ENCODE measurements at regions not wholly inside any gene's neighbourhood (a gene's known extent, or its start where the extent isn't known, plus 50 kb on each side); places are given as distances from the start of the nearest gene placed in this dataset.

DNA sequence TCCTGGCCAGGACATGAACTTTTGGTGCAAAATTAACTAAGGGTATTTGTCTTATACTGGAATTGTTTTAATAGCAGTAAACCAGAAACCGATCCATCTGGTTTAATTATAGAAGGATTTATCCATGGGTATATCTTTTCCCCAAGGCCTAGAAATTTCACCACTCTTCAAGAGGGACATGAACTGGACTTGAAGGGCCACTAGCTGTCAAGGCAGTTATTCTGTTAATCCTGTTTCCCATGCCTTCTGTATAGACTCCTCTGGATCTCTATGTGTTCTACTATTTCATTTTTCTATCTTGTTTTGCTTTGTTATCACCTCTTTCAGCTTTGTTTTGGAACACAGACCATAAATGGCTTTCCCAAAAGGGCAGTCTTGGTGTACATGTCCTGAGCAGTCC is 467.6 kb downstream of the KIF4B start:
- Mint-ChIP-seq H3K27me3 (ENCODE audit: low read depth, unreplicated experiment) (no peaks in the 10 kb centered on the region), H3K36me3 (ENCODE audit: low read depth, unreplicated experiment) (no peaks in the 10 kb centered on the region)
- DNase-seq (ENCODE audit: low read depth) = no peak

DNA sequence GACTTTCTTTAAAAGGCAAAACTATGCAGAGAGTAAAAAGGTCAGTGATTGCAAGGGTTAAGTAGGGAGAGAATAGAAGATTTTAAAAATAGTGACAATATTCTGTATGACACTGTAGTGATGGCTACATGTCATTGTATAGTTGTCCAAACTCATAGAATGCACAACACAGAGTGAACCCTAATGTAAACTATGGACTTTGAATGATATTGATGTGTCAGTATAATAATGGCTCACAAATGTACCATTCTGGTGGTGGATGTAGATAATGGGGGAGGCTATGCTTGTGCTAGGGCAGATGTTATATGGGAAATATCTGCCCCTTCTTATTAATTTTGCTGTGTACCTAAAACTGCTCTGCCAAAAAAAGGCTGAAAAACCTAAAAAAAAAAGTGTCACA is 468.9 kb downstream of the KIF4B start:
- no peak overlapping the region for H3K4me3 Mint-ChIP-seq (ENCODE audit: unreplicated experiment)
- Histone ChIP-seq H3K4me3 (ENCODE audit: insufficient read depth, low read depth, low read length) (no peak overlapping the region), H3K36me3 (ENCODE audit: insufficient read depth, low read length) (no peaks in the 10 kb centered on the region), H3K9ac (ENCODE audit: low read length) (no peak overlapping the region), H3K4me2 (ENCODE audit: low read length) (no peak overlapping the region), H3K9me3 (ENCODE audit: insufficient read depth, low read depth, low read length) (no peaks in the 10 kb centered on the region), H3K27ac (ENCODE audit: low read depth, low read length) (no peak overlapping the region), H3K4me1 (ENCODE audit: insufficient read depth, low read length) (no peaks in the 10 kb centered on the region), H4K20me1 (ENCODE audit: insufficient read depth, low read length) (no peaks in the 10 kb centered on the region), H2AFZ (ENCODE audit: low read depth, low read length) (no peak overlapping the region), H3K79me2 (ENCODE audit: insufficient read depth, low read length) (no peaks in the 10 kb centered on the region), H3K27me3 (ENCODE audit: insufficient read depth, low read length) (no peaks in the 10 kb centered on the region)
- DNase-seq (ENCODE audit: low read depth) (no peak), FAIRE-seq (no peak)
- no peaks in the 10 kb centered on the region for H3K36me3 Mint-ChIP-seq (ENCODE audit: low read depth, unreplicated experiment)
- TF ChIP-seq EZH2 (IDR thresholded peaks at IDR 0.05; ENCODE audit: insufficient read depth, low read length) (no peak), CTCF (IDR thresholded peaks at IDR 0.05; ENCODE audit: insufficient read depth, low read depth, low read length) (no peak)
- no peak overlapping the region for H3K27ac Mint-ChIP-seq (ENCODE audit: unreplicated experiment)
- no peaks in the 10 kb centered on the region for H3K27me3 Mint-ChIP-seq (ENCODE audit: low read depth, unreplicated experiment)
- peaks cover 9% of the 10 kb centered on the region for H3K4me1 Mint-ChIP-seq (ENCODE audit: low read depth, unreplicated experiment)
- no peaks in the 10 kb centered on the region for H3K9me3 Mint-ChIP-seq (ENCODE audit: unreplicated experiment)

More for the DNA sequence above, 467.6 kb downstream of the KIF4B start:
- peaks cover 9% of the 10 kb centered on the region for H3K4me1 Mint-ChIP-seq (ENCODE audit: low read depth, unreplicated experiment)
- H3K9me3 ChIP-seq (ENCODE audit: insufficient read depth, low read depth, low read length) = no peaks in the 10 kb centered on the region
- H3K4me1 ChIP-seq (ENCODE audit: insufficient read depth, low read length) = no peaks in the 10 kb centered on the region
- H3K27ac ChIP-seq (ENCODE audit: low read depth, low read length) = no peak overlapping the region
- no peak for FAIRE-seq
- no peak overlapping the region for H3K4me2 ChIP-seq (ENCODE audit: low read length)
- H3K4me3 Mint-ChIP-seq (ENCODE audit: unreplicated experiment) = no peak overlapping the region
- H3K4me3 ChIP-seq (ENCODE audit: insufficient read depth, low read depth, low read length) = no peak overlapping the region
- no peaks in the 10 kb centered on the region for H3K79me2 ChIP-seq (ENCODE audit: insufficient read depth, low read length)
- H2AFZ ChIP-seq (ENCODE audit: low read depth, low read length) = no peak overlapping the region
- no peak overlapping the region for H3K9ac ChIP-seq (ENCODE audit: low read length)
- no peak overlapping the region for H3K27ac Mint-ChIP-seq (ENCODE audit: unreplicated experiment)
- no peaks in the 10 kb centered on the region for H3K36me3 ChIP-seq (ENCODE audit: insufficient read depth, low read length)
- no peaks in the 10 kb centered on the region for H3K27me3 ChIP-seq (ENCODE audit: insufficient read depth, low read length)
- H3K9me3 Mint-ChIP-seq (ENCODE audit: unreplicated experiment) = no peaks in the 10 kb centered on the region
- H4K20me1 ChIP-seq (ENCODE audit: insufficient read depth, low read length) = no peaks in the 10 kb centered on the region
- no peak for TF ChIP-seq CTCF (IDR thresholded peaks at IDR 0.05; ENCODE audit: insufficient read depth, low read depth, low read length)
- no peak for TF ChIP-seq EZH2 (IDR thresholded peaks at IDR 0.05; ENCODE audit: insufficient read depth, low read length)

- no peaks in the 10 kb centered on the region for H4K20me1 ChIP-seq (ENCODE audit: insufficient read depth, low read length)
- no peaks in the 10 kb centered on the region for H3K36me3 ChIP-seq (ENCODE audit: insufficient read depth, low read length)
- no peaks in the 10 kb centered on the region for H3K27me3 Mint-ChIP-seq (ENCODE audit: low read depth, unreplicated experiment)
- H2AFZ ChIP-seq (ENCODE audit: low read depth, low read length) = no peak overlapping the region
- no peaks in the 10 kb centered on the region for H3K9me3 Mint-ChIP-seq (ENCODE audit: unreplicated experiment)
- H3K79me2 ChIP-seq (ENCODE audit: insufficient read depth, low read length) = no peaks in the 10 kb centered on the region
- no peak overlapping the region for H3K4me2 ChIP-seq (ENCODE audit: low read length)
- no peak for TF ChIP-seq EZH2 (IDR thresholded peaks at IDR 0.05; ENCODE audit: insufficient read depth, low read length)
- TF ChIP-seq CTCF (IDR thresholded peaks at IDR 0.05; ENCODE audit: insufficient read depth, low read depth, low read length) = no peak
- H3K4me3 ChIP-seq (ENCODE audit: insufficient read depth, low read depth, low read length) = no peak overlapping the region
- no peak overlapping the region for H3K4me3 Mint-ChIP-seq (ENCODE audit: unreplicated experiment)
- H3K4me1 ChIP-seq (ENCODE audit: insufficient read depth, low read length) = no peaks in the 10 kb centered on the region
- DNase-seq (ENCODE audit: low read depth) (no peak), FAIRE-seq (no peak)
- peak overlapping the region; percentile 63 for H3K27ac Mint-ChIP-seq (ENCODE audit: unreplicated experiment)
- H3K9me3 ChIP-seq (ENCODE audit: insufficient read depth, low read depth, low read length) = no peaks in the 10 kb centered on the region
- no peaks in the 10 kb centered on the region for H3K36me3 Mint-ChIP-seq (ENCODE audit: low read depth, unreplicated experiment)
- peaks cover 8% of the 10 kb centered on the region for H3K4me1 Mint-ChIP-seq (ENCODE audit: low read depth, unreplicated experiment)
- H3K9ac ChIP-seq (ENCODE audit: low read length) = no peak overlapping the region
- no peak overlapping the region for H3K27ac ChIP-seq (ENCODE audit: low read depth, low read length)
- H3K27me3 ChIP-seq (ENCODE audit: insufficient read depth, low read length) = no peaks in the 10 kb centered on the region
Observed at GRCh38 chr5:155485386-155485785, 471.8 kb downstream of the KIF4B start.

Data from astrocyte (in vitro differentiated cells and primary cell).